Parathyroid adenoma (tissue), 2 donors: ENCODE measurements at regions not wholly inside any gene's neighbourhood (a gene's known extent, or its start where the extent isn't known, plus 50 kb on each side); places are given as distances from the start of the nearest gene placed in this dataset.

Source experiments
- H2AFZ ChIP-seq: fragments of 300-600 bp; sonication (generic); one replicate; pipeline ENCODE4 v1.7.0; 2017; ENCODE audit warnings: antibody characterized with exemption, mild to moderate bottlenecking
- H3K27ac ChIP-seq: fragments of 300-600 bp; sonication (generic); one replicate; pipeline ENCODE4 v1.7.0; 2017
- H3K27me3 ChIP-seq: fragments of 300-600 bp; sonication (generic); one replicate; pipeline ENCODE4 v1.7.0; 2017; ENCODE audit warnings: low read length; ENCODE audit not compliant: control insufficient read depth, insufficient read depth
- H3K36me3 ChIP-seq: fragments of 300-600 bp; sonication (generic); one replicate; pipeline ENCODE4 v1.7.0; 2017; ENCODE audit warnings: low read length; ENCODE audit not compliant: control insufficient read depth, insufficient read depth
- H3K4me1 ChIP-seq: fragments of 300-600 bp; sonication (generic); one replicate; pipeline ENCODE4 v1.7.0; 2017; ENCODE audit warnings: control low read depth
- H3K4me2 ChIP-seq: fragments of 300-600 bp; sonication (generic); one replicate; pipeline ENCODE4 v1.7.0; 2017; ENCODE audit warnings: low read length
- H3K4me3 ChIP-seq: fragments of 300-600 bp; sonication (generic); one replicate; pipeline ENCODE4 v1.7.0; 2017; ENCODE audit warnings: low read depth, low read length
- H3K79me2 ChIP-seq: fragments of 300-600 bp; sonication (generic); one replicate; pipeline ENCODE4 v1.7.0; 2017; ENCODE audit warnings: control low read depth
- H3K9ac ChIP-seq: fragments of 300-600 bp; sonication (generic); one replicate; pipeline ENCODE4 v1.7.0; 2017; ENCODE audit warnings: mild to moderate bottlenecking
- H3K9me3 ChIP-seq: fragments of 300-600 bp; sonication (generic); one replicate; pipeline ENCODE4 v1.7.0; 2017; ENCODE audit warnings: low read length; ENCODE audit not compliant: control insufficient read depth
- CTCF ChIP-seq: fragments of 300-600 bp; sonication (generic); IDR thresholded peaks from one replicate; pipeline ENCODE4 v1.7.0; 2017; ENCODE audit warnings: antibody characterized with exemption, mild to moderate bottlenecking
- donor health status: primary hyperparathyroidism.

- H3K9ac ChIP-seq = no peak overlapping the region
- no peaks in the 10 kb centered on the region for H3K27me3 ChIP-seq
- H3K36me3 ChIP-seq = no peaks in the 10 kb centered on the region
- H2AFZ ChIP-seq = no peak overlapping the region
- H3K9me3 ChIP-seq = no peaks in the 10 kb centered on the region
- TF ChIP-seq CTCF = no peak
- H3K79me2 ChIP-seq = no peaks in the 10 kb centered on the region
- H3K4me3 ChIP-seq = no peak overlapping the region
- H3K27ac ChIP-seq = no peak overlapping the region
- no peaks in the 10 kb centered on the region for H3K4me1 ChIP-seq
- H3K4me2 ChIP-seq = no peak overlapping the region
These were observed 199.6 kb downstream of the VAPA start for GRCh38 chr18:10113121-10114022.

GRCh38 chr18:10114717-10115463 lies 201.1 kb downstream of the VAPA start:
- no peak for TF ChIP-seq CTCF
- no peak overlapping the region for H3K4me2 ChIP-seq

DNA sequence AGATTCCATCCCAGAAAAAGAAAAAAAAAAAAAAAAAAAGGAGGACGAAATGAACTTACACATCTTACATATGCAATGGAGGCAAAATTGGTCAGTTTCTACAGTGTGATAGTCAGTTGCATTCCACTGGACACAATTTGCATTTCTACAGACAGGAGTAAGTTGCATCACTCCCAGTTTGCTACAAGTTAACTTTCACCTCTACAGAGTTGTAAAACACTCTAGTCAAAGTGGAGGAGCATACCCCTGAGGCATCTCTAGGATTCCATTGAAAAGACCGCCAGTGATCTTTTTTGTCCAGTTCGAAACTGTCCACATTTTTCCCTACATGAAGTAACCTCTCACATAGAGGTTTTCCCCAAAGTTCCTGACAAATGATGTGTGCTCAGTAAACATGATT lies 202.8 kb downstream of the VAPA start:
- no peaks in the 10 kb centered on the region for H3K4me1 ChIP-seq
- H3K36me3 ChIP-seq = no peaks in the 10 kb centered on the region
- H3K27me3 ChIP-seq = no peaks in the 10 kb centered on the region
- no peak overlapping the region for H3K27ac ChIP-seq
- TF ChIP-seq CTCF = no peak
- H3K4me2 ChIP-seq = no peak overlapping the region
- H3K4me3 ChIP-seq = no peak overlapping the region
- H3K9me3 ChIP-seq = no peaks in the 10 kb centered on the region
- H3K79me2 ChIP-seq = no peaks in the 10 kb centered on the region
- no peak overlapping the region for H3K9ac ChIP-seq
- H2AFZ ChIP-seq = no peak overlapping the region

More at GRCh38 chr18:10114717-10115463, 201.1 kb downstream of the VAPA start:
- no peaks in the 10 kb centered on the region for H3K9me3 ChIP-seq
- no peak overlapping the region for H3K4me3 ChIP-seq
- no peak overlapping the region for H3K9ac ChIP-seq
- no peaks in the 10 kb centered on the region for H3K79me2 ChIP-seq
- H3K36me3 ChIP-seq = no peaks in the 10 kb centered on the region
- no peaks in the 10 kb centered on the region for H3K4me1 ChIP-seq
- no peaks in the 10 kb centered on the region for H3K27me3 ChIP-seq
- H2AFZ ChIP-seq = no peak overlapping the region
- no peak overlapping the region for H3K27ac ChIP-seq

DNA sequence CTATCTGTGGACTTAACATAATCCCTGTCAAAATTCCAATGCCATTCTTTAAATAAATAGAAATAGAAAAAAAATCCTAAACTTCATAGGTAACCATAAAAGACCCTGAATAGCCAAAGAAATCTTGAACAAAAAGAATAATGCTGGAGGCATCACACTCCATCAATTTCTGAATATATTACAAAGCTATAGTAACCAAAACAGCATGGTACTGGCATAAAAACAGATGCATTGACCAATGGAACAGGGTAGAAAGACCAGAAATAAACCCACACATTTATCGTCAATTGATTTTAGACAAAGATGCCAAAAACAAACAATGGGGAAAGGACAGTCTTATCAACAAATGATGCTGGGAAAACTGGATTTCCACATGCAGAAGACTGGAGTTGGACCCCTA lies 205.7 kb downstream of the VAPA start:
- no peak overlapping the region for H3K4me3 ChIP-seq
- H3K9ac ChIP-seq = no peak overlapping the region

More for the DNA sequence above, 205.7 kb downstream of the VAPA start:
- no peaks in the 10 kb centered on the region for H3K36me3 ChIP-seq
- peaks cover 4% of the 10 kb centered on the region for H3K4me1 ChIP-seq
- no peak overlapping the region for H2AFZ ChIP-seq
- H3K4me2 ChIP-seq = no peak overlapping the region
- no peaks in the 10 kb centered on the region for H3K9me3 ChIP-seq
- H3K27me3 ChIP-seq = no peaks in the 10 kb centered on the region
- H3K27ac ChIP-seq = no peak overlapping the region
- no peaks in the 10 kb centered on the region for H3K79me2 ChIP-seq
- TF ChIP-seq CTCF = no peak
